Endothelial cell of umbilical vein (primary cell): ENCODE measurements at regions not wholly inside any gene's neighbourhood (a gene's known extent, or its start where the extent isn't known, plus 50 kb on each side); places are given as distances from the start of the nearest gene placed in this dataset.

Experiments used
- BruUV-seq: library from RNA; stranded (reverse); fragments of 400-500 nt; replicated peaks from 2 replicates; lab custom pipeline; 2021; lab: Mats Ljungman, UMichigan
- CTCF ChIA-PET: fragments of 300-600, 350-600 bp; sonication (Branson Sonifier 250); formaldehyde crosslinking; loops from one replicate; lab custom pipeline; 2021; ENCODE audit warnings: antibody characterized with exemption, inconsistent platforms; lab: Charles Lee
- POLR2A ChIA-PET: fragments of 300-600, 350-600 bp; sonication (Branson Sonifier 250); formaldehyde crosslinking; loops from one replicate; lab custom pipeline; 2021; ENCODE audit warnings: antibody characterized with exemption, inconsistent platforms; lab: Charles Lee
- DNase-seq: peaks from one replicate; pipeline ENCODE4 v3.0.0-alpha.2; 2011; ENCODE audit warnings: low read depth, low spot score
- FAIRE-seq: peaks from 2 replicates; lab custom pipeline; 2011; peaks lifted over from hg19 to GRCh38; lab: Jason Lieb, UNC
- H2AFZ ChIP-seq: 2 replicates; pipeline ENCODE4 v1.6.0; 2012; ENCODE audit warnings: low read depth, low read length, control low read depth, inconsistent platforms
- H3K27ac ChIP-seq: 2 replicates; pipeline ENCODE4 v1.5.1; 2011; ENCODE audit warnings: low read depth, mild to moderate bottlenecking, control low read depth, low read length, moderate library complexity; ENCODE audit not compliant: insufficient read depth
- H3K27me3 ChIP-seq, 2 experiments: 2 replicates each; pipeline versions ENCODE4 v1.6.0 to v1.6.1; 2011; ENCODE audit warnings: low read length in 2 of 2, mixed read lengths in 1 of 2; ENCODE audit not compliant: control insufficient read depth in 2 of 2, insufficient read depth in 2 of 2
- H3K36me3 ChIP-seq, 2 experiments: 2 replicates in 1 of 2; 3 replicates in 1 of 2; pipeline ENCODE4 v1.5.1; 2011; ENCODE audit warnings: low read length in 2 of 2, mild to moderate bottlenecking in 1 of 2, moderate library complexity in 1 of 2; ENCODE audit not compliant: control insufficient read depth in 2 of 2, insufficient read depth in 2 of 2; ENCODE audit errors: extremely low read depth in 1 of 2
- H3K4me1 ChIP-seq: 3 replicates; pipeline ENCODE4 v1.5.1; 2011; ENCODE audit warnings: mild to moderate bottlenecking, low read length; ENCODE audit not compliant: control insufficient read depth, insufficient read depth; ENCODE audit errors: extremely low read depth
- H3K4me2 ChIP-seq: 2 replicates; pipeline ENCODE4 v1.6.1; 2011; ENCODE audit warnings: low read length, control low read depth, mixed read lengths; ENCODE audit not compliant: insufficient read depth
- H3K4me3 ChIP-seq, 3 experiments: fragments of 200-600 bp in 1 of 3; sonication (generic), shearing (Covaris generic) in 1 of 3; replicated peaks in 1 of 3; 2 replicates each; pipeline ENCODE4 v1.5.1; 2011 to 2016; ENCODE audit warnings: control low read depth in 3 of 3, low read length in 3 of 3, mild to moderate bottlenecking in 2 of 3, inconsistent platforms in 1 of 3, low read depth in 1 of 3, moderate library complexity in 1 of 3; ENCODE audit not compliant: insufficient read depth in 1 of 3
- H3K79me2 ChIP-seq: 2 replicates; pipeline ENCODE4 v1.6.0; 2012; ENCODE audit warnings: low read length, inconsistent platforms; ENCODE audit not compliant: control insufficient read depth, insufficient read depth
- H3K9ac ChIP-seq: replicated peaks from 2 replicates; pipeline ENCODE3; 2011; ENCODE audit warnings: low read length, control low read depth; ENCODE audit not compliant: insufficient read depth; ENCODE audit errors: extremely low read depth
- H3K9me1 ChIP-seq: replicated peaks from 3 replicates; pipeline ENCODE4 v1.6.0; 2011; ENCODE audit warnings: mild to moderate bottlenecking, low read length; ENCODE audit not compliant: control insufficient read depth, insufficient read depth; ENCODE audit errors: extremely low read depth
- H3K9me3 ChIP-seq: replicated peaks from 2 replicates; pipeline ENCODE4 v1.5.1; 2012; ENCODE audit warnings: low read length, inconsistent platforms; ENCODE audit not compliant: control insufficient read depth, insufficient read depth
- H4K20me1 ChIP-seq: replicated peaks from 2 replicates; pipeline ENCODE3; 2011; ENCODE audit warnings: mild to moderate bottlenecking, low read length; ENCODE audit not compliant: control insufficient read depth, insufficient read depth; ENCODE audit errors: extremely low read depth
- CTCF ChIP-seq, 2 donors: IDR thresholded peaks; 1 replicate in 1 of 2; 2 replicates in 1 of 2; pipeline ENCODE4 v1.5.1; 2011; ENCODE audit warnings: low read length in 2 of 2, mild to moderate bottlenecking in 2 of 2, moderate library complexity in 2 of 2, control low read depth in 1 of 2, inconsistent platforms in 1 of 2, low read depth in 1 of 2; ENCODE audit not compliant: insufficient read depth in 1 of 2; ENCODE audit errors: extremely low read depth in 1 of 2
- EZH2 ChIP-seq: IDR thresholded peaks from 2 replicates; pipeline ENCODE4 v1.6.1; 2012; ENCODE audit warnings: borderline replicate concordance, low read depth, mild to moderate bottlenecking, moderate library complexity, low read length, inconsistent platforms; ENCODE audit not compliant: severe bottlenecking
- POLR2AphosphoS5 ChIP-seq: IDR thresholded peaks from 2 replicates; pipeline ENCODE4 v1.6.1; 2012; ENCODE audit warnings: low read depth, mild to moderate bottlenecking, control low read depth, low read length, moderate library complexity; ENCODE audit not compliant: insufficient read depth
- dilution Hi-C: fragments of 300-500 bp; cut with MboI; formaldehyde crosslinking; loops from one replicate; pipeline ENCODE4 v1.15.0; 2019; ENCODE audit warnings: low sequenced_read_pairs; ENCODE audit not compliant: extremely low pct_ligation_motif_present
- intact Hi-C: fragments of 100-400 bp; cut with micrococcal nuclease; formaldehyde crosslinking; loops from one replicate; pipeline ENCODE4 v1.10.0; 2022

- TF ChIP-seq EZH2, result no peak
- Histone ChIP-seq H2AFZ (no peak overlapping the region), H3K36me3 (no peaks in the 10 kb centered on the region), H3K27ac (no peak overlapping the region), H3K9me1 (no peaks in the 10 kb centered on the region), H3K4me3 (no peak overlapping the region), H4K20me1 (no peaks in the 10 kb centered on the region), H3K27me3 (no peaks in the 10 kb centered on the region), H3K79me2 (no peaks in the 10 kb centered on the region), H3K4me2 (no peak overlapping the region), H3K4me1 (no peaks in the 10 kb centered on the region), H3K9me3 (no peaks in the 10 kb centered on the region), H3K9ac (no peak overlapping the region)
- CTCF ChIA-PET, result no interaction called here
- dilution Hi-C loops, result no loop called here
- BruUV-seq, result no TSS peak
- POLR2A ChIA-PET, result no interaction called here
- intact Hi-C loops, result no loop called here
- FAIRE-seq (no peak), DNase-seq (no peak)
Measured at GRCh38 chr3:82004266-82004665, 242.8 kb upstream of the GBE1 start.

GRCh38 chr3:82002986-82003642 lies 241.7 kb upstream of the GBE1 start:
- Histone ChIP-seq H3K4me1 (no peaks in the 10 kb centered on the region), H3K27me3 (no peaks in the 10 kb centered on the region), H3K27ac (no peak overlapping the region), H3K9me1 (no peaks in the 10 kb centered on the region), H3K9me3 (no peaks in the 10 kb centered on the region), H3K4me3 (no peak overlapping the region), H3K4me2 (no peak overlapping the region), H4K20me1 (no peaks in the 10 kb centered on the region), H3K36me3 (no peaks in the 10 kb centered on the region), H2AFZ (no peak overlapping the region), H3K9ac (no peak overlapping the region), H3K79me2 (no peaks in the 10 kb centered on the region)
- intact Hi-C loops, result no loop called here
- CTCF ChIA-PET, result interaction anchor here (1.1 kb wide), 1 partner anchor 129 kb away, joined by 5 read pairs; no protein-coding TSS in a partner anchor
- FAIRE-seq (no peak), DNase-seq (no peak)
- POLR2A ChIA-PET, result no interaction called here
- dilution Hi-C loops, result no loop called here
- no TSS peak for BruUV-seq
- no peak for TF ChIP-seq CTCF (IDR thresholded peaks at IDR 0.05; ENCODE audit: extremely low read depth in 1 of 2, insufficient read depth in 1 of 2, low read depth in 1 of 2, low read length in 2 of 2)
- TF ChIP-seq POLR2AphosphoS5, result no peak
